ENCODE measurements at regions not wholly inside any gene's neighbourhood (a gene's known extent, or its start where the extent isn't known, plus 50 kb on each side); places are given as distances from the start of the nearest gene placed in this dataset.

GRCh38 chr1:234978397-234979295 is 150.0 kb downstream of the TOMM20 start (continued):
- TF ChIP-seq ZNF318 (CRISPR knock-in tag; IDR thresholded peaks at IDR 0.05) (no peak), SKI (IDR thresholded peaks at IDR 0.05; ENCODE audit: partially characterized antibody) (peak; percentile 83), POLR2G (IDR thresholded peaks at IDR 0.05; ENCODE audit: low read depth, low read length) (no peak; the same call in 1 of the 2 replicates), ZNF431 (CRISPR knock-in tag; IDR thresholded peaks at IDR 0.05; ENCODE audit: borderline replicate concordance, low read depth) (peak; percentile 68; the same call in 1 of the 2 replicates), SIX4 (CRISPR knock-in tag; IDR thresholded peaks at IDR 0.05) (peak; percentile 88), RNF219 (CRISPR knock-in tag; IDR thresholded peaks at IDR 0.05) (no peak), NFATC3 (CRISPR knock-in tag; IDR thresholded peaks at IDR 0.05) (no peak), NFIB (CRISPR knock-in tag; IDR thresholded peaks at IDR 0.05; ENCODE audit: borderline replicate concordance) (no peak), GTF2F1 (IDR thresholded peaks at IDR 0.05; ENCODE audit: low read length) (no peak), EZH2 (conservative IDR thresholded peaks at IDR 0.05; ENCODE audit: low read depth, low read length) (no peak), ZNF275 (CRISPR knock-in tag; IDR thresholded peaks at IDR 0.05; ENCODE audit: borderline replicate concordance) (no peak), ZNF343 (CRISPR knock-in tag; IDR thresholded peaks at IDR 0.05) (no peak), FOXA3 (CRISPR knock-in tag; IDR thresholded peaks at IDR 0.05) (peak; percentile 91), ZNF570 (CRISPR knock-in tag; IDR thresholded peaks at IDR 0.05; ENCODE audit: borderline replicate concordance) (no peak), KLF15 (CRISPR knock-in tag; IDR thresholded peaks at IDR 0.05; ENCODE audit: borderline replicate concordance) (no peak), SMARCC2 (IDR thresholded peaks at IDR 0.05) (no peak), MATR3 (CRISPR knock-in tag; IDR thresholded peaks at IDR 0.05) (no peak), ZNF205 (CRISPR knock-in tag; IDR thresholded peaks at IDR 0.05) (peak; percentile 74)
